ENCODE measurements at regions not wholly inside any gene's neighbourhood (a gene's known extent, or its start where the extent isn't known, plus 50 kb on each side); places are given as distances from the start of the nearest gene placed in this dataset.

DNA sequence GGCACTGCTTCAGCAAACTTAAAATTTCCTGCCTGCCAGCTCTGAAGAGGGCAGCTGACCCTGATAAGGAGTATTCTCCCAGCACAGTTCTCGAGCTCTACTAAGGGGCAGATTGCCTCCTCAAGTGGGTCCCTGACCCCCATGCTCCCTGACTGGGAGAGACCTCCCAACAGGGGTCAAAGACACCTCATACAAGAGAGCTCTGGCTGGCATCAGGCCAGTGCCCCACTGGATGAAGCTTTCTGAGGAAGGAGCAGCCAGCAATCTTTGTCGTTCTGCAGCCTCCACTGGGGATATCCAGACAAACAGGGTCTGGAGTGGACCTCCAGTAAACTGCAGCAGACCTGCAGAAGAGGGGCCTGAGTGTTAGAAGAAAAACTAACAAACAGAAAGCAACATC, 1118.3 kb upstream of the ADGRL3 start:
- 60 to 77% methylated on average over 1 to 2 of the region's 2 CpGs for WGBS, 2 donors
- intact Hi-C loops (cut with DNase I; ENCODE audit: low total_unique reads): no loop called here
- no peaks in the 10 kb centered on the region for H3K36me3 ChIP-seq (ENCODE audit: low read depth, missing control alignments)
- H3K4me1 ChIP-seq: no peaks in the 10 kb centered on the region
- H3K27me3 ChIP-seq: no peaks in the 10 kb centered on the region
- H3K27ac ChIP-seq: no peak overlapping the region
- no peak for TF ChIP-seq POLR2A (IDR thresholded peaks at IDR 0.05)
- TF ChIP-seq, protein P1, sequence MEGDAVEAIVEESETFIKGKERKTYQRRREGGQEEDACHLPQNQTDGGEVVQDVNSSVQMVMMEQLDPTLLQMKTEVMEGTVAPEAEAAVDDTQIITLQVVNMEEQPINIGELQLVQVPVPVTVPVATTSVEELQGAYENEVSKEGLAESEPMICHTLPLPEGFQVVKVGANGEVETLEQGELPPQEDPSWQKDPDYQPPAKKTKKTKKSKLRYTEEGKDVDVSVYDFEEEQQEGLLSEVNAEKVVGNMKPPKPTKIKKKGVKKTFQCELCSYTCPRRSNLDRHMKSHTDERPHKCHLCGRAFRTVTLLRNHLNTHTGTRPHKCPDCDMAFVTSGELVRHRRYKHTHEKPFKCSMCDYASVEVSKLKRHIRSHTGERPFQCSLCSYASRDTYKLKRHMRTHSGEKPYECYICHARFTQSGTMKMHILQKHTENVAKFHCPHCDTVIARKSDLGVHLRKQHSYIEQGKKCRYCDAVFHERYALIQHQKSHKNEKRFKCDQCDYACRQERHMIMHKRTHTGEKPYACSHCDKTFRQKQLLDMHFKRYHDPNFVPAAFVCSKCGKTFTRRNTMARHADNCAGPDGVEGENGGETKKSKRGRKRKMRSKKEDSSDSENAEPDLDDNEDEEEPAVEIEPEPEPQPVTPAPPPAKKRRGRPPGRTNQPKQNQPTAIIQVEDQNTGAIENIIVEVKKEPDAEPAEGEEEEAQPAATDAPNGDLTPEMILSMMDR (IDR thresholded peaks at IDR 0.05): no peak
- H3K9me3 ChIP-seq: no peaks in the 10 kb centered on the region
- DNase-seq: no peak
- H3K4me3 ChIP-seq: no peak overlapping the region

DNA sequence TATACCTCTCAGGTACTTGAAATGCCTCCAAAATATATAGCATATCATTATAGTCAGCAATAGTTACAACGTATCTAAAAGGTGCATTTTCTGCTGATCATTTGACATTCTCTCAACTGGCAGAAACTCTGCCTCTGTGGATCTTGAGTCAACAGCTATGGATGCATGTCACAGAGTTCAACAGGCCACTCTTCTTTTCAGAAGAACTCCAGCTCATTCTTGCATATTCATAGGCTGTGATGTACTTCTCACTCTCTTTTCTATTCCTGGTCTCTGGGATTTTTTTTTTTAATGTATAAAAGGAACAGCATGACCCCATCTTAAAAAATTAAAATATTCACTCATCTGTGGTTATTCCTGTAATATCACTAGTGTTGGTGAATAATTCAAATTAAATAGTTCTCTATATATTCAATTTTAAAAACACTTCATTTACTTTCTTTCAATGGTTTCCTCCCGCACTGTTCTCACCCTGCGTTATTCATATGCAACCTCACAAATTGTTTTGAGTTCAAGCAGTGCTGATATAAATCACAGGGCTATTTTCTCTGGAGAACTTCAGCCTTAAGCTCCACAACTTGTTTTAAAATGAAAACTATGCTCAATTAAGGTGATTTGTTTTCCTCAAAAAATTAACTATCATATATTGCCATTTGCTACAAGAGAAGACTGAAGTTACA, 1111.2 kb upstream of the ADGRL3 start:
- no peak overlapping the region for H3K4me3 ChIP-seq
- no peaks in the 10 kb centered on the region for H3K27me3 ChIP-seq
- no peaks in the 10 kb centered on the region for H3K36me3 ChIP-seq (ENCODE audit: low read depth, missing control alignments)
- no peaks in the 10 kb centered on the region for H3K4me1 ChIP-seq
- no peak for TF ChIP-seq POLR2A (IDR thresholded peaks at IDR 0.05)
- TF ChIP-seq, protein P1 (IDR thresholded peaks at IDR 0.05): no peak
- intact Hi-C loops (cut with DNase I; ENCODE audit: low total_unique reads): no loop called here
- DNase-seq: no peak
- no peak overlapping the region for H3K27ac ChIP-seq
- H3K9me3 ChIP-seq: no peaks in the 10 kb centered on the region
- 48 to 75% methylated on average over 3 of the region's 3 CpGs for WGBS, 2 donors

DNA sequence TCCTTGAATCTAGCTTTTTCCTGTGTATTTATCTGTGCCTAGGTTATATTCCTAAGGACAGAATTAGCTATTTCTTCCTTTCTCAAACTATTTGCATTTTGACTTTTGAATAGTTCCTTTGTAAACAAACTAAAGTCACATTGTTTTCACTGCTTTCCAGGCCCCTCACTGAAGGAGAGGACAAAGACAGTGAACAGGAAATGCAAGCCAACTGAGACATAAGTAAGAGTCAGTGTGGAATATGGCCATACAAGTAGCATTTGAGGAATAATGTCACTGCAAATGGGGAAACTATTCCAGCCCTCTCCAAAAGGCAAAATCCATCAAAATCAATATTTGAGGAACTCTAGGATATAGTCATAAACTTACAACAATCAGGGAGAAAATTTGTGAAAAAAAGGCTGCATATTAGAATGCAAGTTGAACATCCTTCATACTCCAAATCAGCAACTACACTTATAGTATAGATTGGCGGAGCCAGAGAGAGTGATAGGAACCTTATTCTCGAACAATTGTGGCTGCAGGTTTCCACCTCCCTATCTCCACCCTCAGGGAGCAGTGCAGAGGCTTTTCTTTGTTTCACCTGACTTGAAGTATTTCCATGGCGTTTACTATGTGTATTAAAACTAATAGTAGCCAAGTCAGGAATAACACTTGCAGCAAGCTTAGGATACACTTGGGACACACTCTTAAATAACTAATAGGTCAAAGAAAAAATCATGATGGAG, 1110.4 kb upstream of the ADGRL3 start:
- no peak for DNase-seq
- 77 to 80% methylated on average over 3 of the region's 3 CpGs for WGBS, 2 donors
- Histone ChIP-seq H3K4me3 (no peak overlapping the region), H3K36me3 (ENCODE audit: low read depth, missing control alignments) (no peaks in the 10 kb centered on the region), H3K27me3 (no peaks in the 10 kb centered on the region), H3K27ac (no peak overlapping the region), H3K9me3 (no peaks in the 10 kb centered on the region), H3K4me1 (no peaks in the 10 kb centered on the region)
- intact Hi-C loops (cut with DNase I; ENCODE audit: low total_unique reads): no loop called here
- TF ChIP-seq, protein P1 (IDR thresholded peaks at IDR 0.05): no peak
- no peak for TF ChIP-seq POLR2A (IDR thresholded peaks at IDR 0.05)

DNA sequence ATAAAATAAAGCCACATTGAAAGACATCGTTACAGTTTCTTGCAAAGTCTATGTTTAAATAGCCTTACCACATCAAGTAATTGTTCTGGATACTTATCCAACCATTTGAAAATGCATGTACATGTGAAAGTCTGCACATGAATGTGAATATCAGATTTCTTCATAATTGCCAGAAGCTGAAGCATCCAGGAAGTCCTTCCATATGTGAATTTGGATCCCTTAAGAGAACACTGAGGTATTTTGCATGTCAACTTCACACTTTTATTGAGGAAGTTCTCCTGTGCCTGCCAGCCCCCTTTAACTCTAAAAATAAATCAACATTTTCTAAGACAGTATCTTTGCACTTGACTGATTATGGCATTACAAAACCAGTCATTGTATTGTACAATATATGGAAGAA, 1103.5 kb upstream of the ADGRL3 start:
- no peak overlapping the region for H3K27ac ChIP-seq
- no peak for TF ChIP-seq POLR2A (IDR thresholded peaks at IDR 0.05)
- TF ChIP-seq, protein P1 (IDR thresholded peaks at IDR 0.05): no peak
- H3K4me3 ChIP-seq: no peak overlapping the region
- DNase-seq: no peak
- intact Hi-C loops (cut with DNase I; ENCODE audit: low total_unique reads): no loop called here
- WGBS, 2 donors: 0% methylated on average over 1 of the region's 1 CpG
- no peaks in the 10 kb centered on the region for H3K36me3 ChIP-seq (ENCODE audit: low read depth, missing control alignments)
- no peaks in the 10 kb centered on the region for H3K4me1 ChIP-seq
- H3K9me3 ChIP-seq: no peaks in the 10 kb centered on the region
- no peaks in the 10 kb centered on the region for H3K27me3 ChIP-seq

All from testis (tissue), 2 donors.